Hepatocyte (in vitro differentiated cells): ENCODE measurements at regions not wholly inside any gene's neighbourhood (a gene's known extent, or its start where the extent isn't known, plus 50 kb on each side); places are given as distances from the start of the nearest gene placed in this dataset.
A peak's percentile ranks its signal among the peaks of the same experiment; 100 is the strongest.

Source experiments
- DNase-seq: peaks from one replicate; pipeline ENCODE4 v3.0.0-alpha.2; 2016; ENCODE audit warnings: low spot score
- H2AFZ ChIP-seq: fragments of 200-600 bp; sonication (generic); 2 replicates; pipeline ENCODE4 v1.6.0; 2016; ENCODE audit warnings: antibody characterized with exemption, mild to moderate bottlenecking
- H3K27ac ChIP-seq: fragments of 200-600 bp; sonication (generic); 2 replicates; pipeline ENCODE4 v1.5.1; 2016; ENCODE audit warnings: mild to moderate bottlenecking
- H3K27me3 ChIP-seq: fragments of 200-600 bp; sonication (generic); 2 replicates; pipeline ENCODE4 v1.6.1; 2016
- H3K36me3 ChIP-seq: fragments of 200-600 bp; sonication (generic); replicated peaks from 2 replicates; pipeline ENCODE4 v1.5.1; 2016; ENCODE audit warnings: low read depth; ENCODE audit not compliant: insufficient read depth
- H3K4me1 ChIP-seq: fragments of 200-600 bp; sonication (generic); 2 replicates; pipeline ENCODE4 v1.5.1; 2016; ENCODE audit warnings: mild to moderate bottlenecking, moderate library complexity; ENCODE audit not compliant: insufficient read depth
- H3K4me2 ChIP-seq: fragments of 200-600 bp; sonication (generic); 2 replicates; pipeline ENCODE4 v1.6.0; 2016
- H3K4me3 ChIP-seq: fragments of 200-600 bp; sonication (generic); 2 replicates; pipeline ENCODE4 v1.5.1; 2016; ENCODE audit warnings: mild to moderate bottlenecking
- H3K79me2 ChIP-seq: fragments of 200-600 bp; sonication (generic); 2 replicates; pipeline ENCODE4 v1.6.0; 2017; ENCODE audit warnings: mild to moderate bottlenecking
- H3K9me2 ChIP-seq: fragments of 200-600 bp; sonication (generic); replicated peaks from 2 replicates; pipeline ENCODE4 v1.6.0; 2017; ENCODE audit warnings: mild to moderate bottlenecking; ENCODE audit not compliant: insufficient read depth
- H3K9me3 ChIP-seq: fragments of 200-600 bp; sonication (generic); 2 replicates; pipeline ENCODE4 v1.5.1; 2016; ENCODE audit warnings: low read depth, mild to moderate bottlenecking
- H4K20me1 ChIP-seq: fragments of 200-600 bp; sonication (generic); 2 replicates; pipeline ENCODE4 v1.6.0; 2016; ENCODE audit warnings: mild to moderate bottlenecking; ENCODE audit not compliant: insufficient read depth, poor library complexity, severe bottlenecking
- EZH2 ChIP-seq: fragments of 200-600 bp; sonication (generic); IDR thresholded peaks from 2 replicates; pipeline ENCODE4 v1.6.1; 2016; ENCODE audit warnings: antibody characterized with exemption, mild to moderate bottlenecking, borderline replicate concordance
- EZH2phosphoT487 ChIP-seq: fragments of 200-600 bp; sonication (generic); IDR thresholded peaks from one replicate; pipeline ENCODE4 v1.6.1; 2018; ENCODE audit warnings: antibody characterized with exemption, mild to moderate bottlenecking, low read depth, moderate library complexity; ENCODE audit not compliant: unreplicated experiment, severe bottlenecking
- WGBS: methylation state at CpG from one replicate; pipeline ENCODE4 v1.1.6; 2016; ENCODE audit warnings: low lambda C conversion rate; ENCODE audit errors: missing lambda C conversion rate; 5-methylcytosine and 5-hydroxymethylcytosine counted together
- TF ChIP-seq, protein P1 (sequence below): fragments of 200-600 bp; sonication (generic); IDR thresholded peaks from 2 replicates; pipeline ENCODE4 v1.5.1; 2016; ENCODE audit warnings: antibody characterized with exemption, mild to moderate bottlenecking; ENCODE audit not compliant: poor library complexity

DNA sequence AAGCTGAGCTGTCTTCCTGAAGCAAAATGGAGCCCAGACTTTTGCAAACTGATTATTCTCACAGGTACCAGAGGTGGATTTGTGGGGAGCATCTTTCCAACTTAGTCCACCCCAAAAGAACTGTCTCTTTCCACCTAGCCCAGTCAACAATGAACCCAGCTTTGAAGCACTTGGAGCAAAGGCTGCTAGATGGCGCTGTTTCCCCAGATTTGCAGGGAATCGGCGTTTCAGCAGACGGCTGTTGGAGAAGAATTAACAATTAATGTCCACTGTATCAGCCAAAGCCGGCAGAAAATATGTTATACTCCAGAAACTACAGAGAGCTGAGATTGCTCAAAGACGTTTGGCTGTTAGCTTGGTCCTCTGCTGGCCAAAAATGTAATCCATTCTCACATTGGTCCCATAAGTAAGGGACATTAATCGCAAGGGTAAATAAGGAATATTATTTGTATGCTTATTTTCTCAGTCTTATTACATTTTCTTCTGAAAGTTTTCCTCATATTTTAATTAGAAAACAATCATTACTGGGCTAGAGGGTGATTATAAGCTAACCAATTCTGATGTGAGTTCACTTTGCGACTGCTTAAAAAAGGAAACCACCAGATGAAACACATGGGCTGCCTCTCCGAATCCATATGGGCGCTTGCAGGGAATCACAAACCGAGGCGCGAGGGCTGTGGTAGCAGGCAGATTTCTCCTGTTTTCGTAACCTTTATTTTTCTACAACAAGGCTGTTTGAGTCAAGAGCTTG lies 423.8 kb upstream of the MEX3C start:
- peaks cover 5% of the 10 kb centered on the region for H3K27me3 ChIP-seq
- H3K4me2 ChIP-seq: peak overlapping the region; percentile 65
- peak overlapping the region; percentile 29 for H2AFZ ChIP-seq
- WGBS: 31% methylated on average over 14 of the region's 14 CpGs
- TF ChIP-seq EZH2phosphoT487: no peak
- no peak for TF ChIP-seq EZH2
- TF ChIP-seq, protein P1, sequence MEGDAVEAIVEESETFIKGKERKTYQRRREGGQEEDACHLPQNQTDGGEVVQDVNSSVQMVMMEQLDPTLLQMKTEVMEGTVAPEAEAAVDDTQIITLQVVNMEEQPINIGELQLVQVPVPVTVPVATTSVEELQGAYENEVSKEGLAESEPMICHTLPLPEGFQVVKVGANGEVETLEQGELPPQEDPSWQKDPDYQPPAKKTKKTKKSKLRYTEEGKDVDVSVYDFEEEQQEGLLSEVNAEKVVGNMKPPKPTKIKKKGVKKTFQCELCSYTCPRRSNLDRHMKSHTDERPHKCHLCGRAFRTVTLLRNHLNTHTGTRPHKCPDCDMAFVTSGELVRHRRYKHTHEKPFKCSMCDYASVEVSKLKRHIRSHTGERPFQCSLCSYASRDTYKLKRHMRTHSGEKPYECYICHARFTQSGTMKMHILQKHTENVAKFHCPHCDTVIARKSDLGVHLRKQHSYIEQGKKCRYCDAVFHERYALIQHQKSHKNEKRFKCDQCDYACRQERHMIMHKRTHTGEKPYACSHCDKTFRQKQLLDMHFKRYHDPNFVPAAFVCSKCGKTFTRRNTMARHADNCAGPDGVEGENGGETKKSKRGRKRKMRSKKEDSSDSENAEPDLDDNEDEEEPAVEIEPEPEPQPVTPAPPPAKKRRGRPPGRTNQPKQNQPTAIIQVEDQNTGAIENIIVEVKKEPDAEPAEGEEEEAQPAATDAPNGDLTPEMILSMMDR: peak; percentile 94
- peak; percentile 81 for DNase-seq
- no peaks in the 10 kb centered on the region for H3K9me3 ChIP-seq
- no peaks in the 10 kb centered on the region for H3K36me3 ChIP-seq
- no peaks in the 10 kb centered on the region for H3K79me2 ChIP-seq
- H4K20me1 ChIP-seq: no peaks in the 10 kb centered on the region
- no peaks in the 10 kb centered on the region for H3K4me1 ChIP-seq
- no peak overlapping the region for H3K4me3 ChIP-seq
- H3K9me2 ChIP-seq: no peaks in the 10 kb centered on the region
- H3K27ac ChIP-seq: no peak overlapping the region

DNA sequence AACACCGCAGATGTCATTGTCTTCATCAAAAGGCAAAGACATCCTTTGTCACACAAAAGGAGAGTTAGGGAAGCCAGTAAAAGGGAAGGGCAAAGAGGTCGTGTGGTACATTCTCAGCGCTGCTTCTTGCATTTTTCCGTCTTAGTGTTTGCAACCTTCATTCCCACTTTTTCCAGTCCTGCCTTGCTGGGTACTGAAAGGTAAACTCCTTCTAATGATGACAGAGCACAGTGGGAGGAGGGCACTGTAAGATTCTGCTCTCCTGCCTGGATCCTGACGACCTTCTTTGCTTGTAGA lies 424.3 kb upstream of the MEX3C start:
- H3K4me3 ChIP-seq: no peak overlapping the region
- H3K36me3 ChIP-seq: no peaks in the 10 kb centered on the region
- H2AFZ ChIP-seq: no peak overlapping the region
- no peak overlapping the region for H3K27ac ChIP-seq
- H3K9me3 ChIP-seq: no peaks in the 10 kb centered on the region
- H3K4me2 ChIP-seq: peak overlapping the region; percentile 65
- TF ChIP-seq EZH2phosphoT487 (no peak), EZH2 (no peak)
- TF ChIP-seq, protein P1: no peak
- peaks cover 5% of the 10 kb centered on the region for H3K27me3 ChIP-seq
- H4K20me1 ChIP-seq: no peaks in the 10 kb centered on the region
- H3K79me2 ChIP-seq: no peaks in the 10 kb centered on the region
- DNase-seq: no peak
- H3K9me2 ChIP-seq: no peaks in the 10 kb centered on the region
- no peaks in the 10 kb centered on the region for H3K4me1 ChIP-seq
- WGBS: 27% methylated on average over 5 of the region's 5 CpGs

DNA sequence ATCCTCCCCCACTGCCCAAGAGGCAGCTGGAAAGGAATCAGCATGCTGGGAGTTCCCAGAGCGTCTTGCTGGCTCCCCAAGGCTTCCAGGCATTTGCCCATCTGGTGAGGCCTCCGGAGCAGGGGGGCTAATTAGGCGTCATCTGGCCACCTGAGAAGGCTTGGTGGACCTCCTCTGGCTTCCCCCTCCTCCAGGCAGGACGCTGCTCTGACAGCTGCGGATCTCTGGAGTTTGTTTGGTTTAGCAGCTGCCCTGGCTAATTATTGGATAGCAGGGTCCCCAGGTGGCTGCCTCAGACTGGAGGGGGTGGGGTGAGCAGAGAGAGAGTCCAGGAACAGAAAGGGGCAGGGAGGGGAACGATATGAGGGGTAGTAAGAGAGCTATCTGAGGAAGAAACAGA lies 425.2 kb upstream of the MEX3C start:
- WGBS: 18% methylated on average over 6 of the region's 6 CpGs
- Histone ChIP-seq H3K79me2 (no peaks in the 10 kb centered on the region), H3K4me2 (no peak overlapping the region), H2AFZ (no peak overlapping the region), H3K27ac (no peak overlapping the region), H3K9me2 (no peaks in the 10 kb centered on the region), H4K20me1 (no peaks in the 10 kb centered on the region), H3K9me3 (no peaks in the 10 kb centered on the region), H3K36me3 (no peaks in the 10 kb centered on the region), H3K4me1 (no peaks in the 10 kb centered on the region), H3K27me3 (peaks cover 5% of the 10 kb centered on the region), H3K4me3 (no peak overlapping the region)
- TF ChIP-seq EZH2phosphoT487: no peak
- TF ChIP-seq EZH2: no peak
- TF ChIP-seq, protein P1: no peak
- DNase-seq: no peak
